ENCODE measurements at regions not wholly inside any gene's neighbourhood (a gene's known extent, or its start where the extent isn't known, plus 50 kb on each side); places are given as distances from the start of the nearest gene placed in this dataset.
A peak's percentile ranks its signal among the peaks of the same experiment; 100 is the strongest.
"Not testable (repeated sequence)": the region's sequence is repeated elsewhere in the genome, so short reads cannot be mapped to it uniquely, and the experiment has no call there.

DNA sequence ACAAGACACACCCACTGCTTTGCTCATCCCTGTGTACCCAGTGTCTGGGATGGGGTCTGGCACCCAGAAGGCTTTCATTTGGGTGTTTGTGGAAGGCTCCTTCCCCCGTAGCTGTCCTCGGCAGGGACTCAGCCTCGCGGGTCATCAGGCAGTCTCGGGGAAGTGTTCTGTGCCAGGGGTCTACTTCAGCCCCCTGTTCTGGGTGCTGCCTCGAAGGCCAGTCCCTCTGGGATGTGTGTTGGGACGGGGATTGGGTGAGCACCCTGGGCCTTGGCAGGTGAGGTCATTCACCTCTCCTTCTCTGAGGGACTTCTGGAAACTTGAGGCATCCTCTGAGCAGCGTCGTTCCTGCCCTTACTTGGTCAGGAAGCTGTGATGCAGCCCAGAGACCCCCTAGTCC is 65.5 kb downstream of the RPUSD4 start:
- no peak for ATAC-seq
- no peaks in the 10 kb centered on the region for H3K27me3 ChIP-seq
- no peaks in the 10 kb centered on the region for H3K9me3 ChIP-seq
- intact Hi-C loops (cut with DNase I), result no loop called here
- no peak for FAIRE-seq
- TF ChIP-seq, protein P1, sequence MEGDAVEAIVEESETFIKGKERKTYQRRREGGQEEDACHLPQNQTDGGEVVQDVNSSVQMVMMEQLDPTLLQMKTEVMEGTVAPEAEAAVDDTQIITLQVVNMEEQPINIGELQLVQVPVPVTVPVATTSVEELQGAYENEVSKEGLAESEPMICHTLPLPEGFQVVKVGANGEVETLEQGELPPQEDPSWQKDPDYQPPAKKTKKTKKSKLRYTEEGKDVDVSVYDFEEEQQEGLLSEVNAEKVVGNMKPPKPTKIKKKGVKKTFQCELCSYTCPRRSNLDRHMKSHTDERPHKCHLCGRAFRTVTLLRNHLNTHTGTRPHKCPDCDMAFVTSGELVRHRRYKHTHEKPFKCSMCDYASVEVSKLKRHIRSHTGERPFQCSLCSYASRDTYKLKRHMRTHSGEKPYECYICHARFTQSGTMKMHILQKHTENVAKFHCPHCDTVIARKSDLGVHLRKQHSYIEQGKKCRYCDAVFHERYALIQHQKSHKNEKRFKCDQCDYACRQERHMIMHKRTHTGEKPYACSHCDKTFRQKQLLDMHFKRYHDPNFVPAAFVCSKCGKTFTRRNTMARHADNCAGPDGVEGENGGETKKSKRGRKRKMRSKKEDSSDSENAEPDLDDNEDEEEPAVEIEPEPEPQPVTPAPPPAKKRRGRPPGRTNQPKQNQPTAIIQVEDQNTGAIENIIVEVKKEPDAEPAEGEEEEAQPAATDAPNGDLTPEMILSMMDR (IDR thresholded peaks at IDR 0.05), result no peak
- H3K4me1 ChIP-seq, result no peaks in the 10 kb centered on the region
- H3K27ac ChIP-seq, result no peak overlapping the region
- H3K36me3 ChIP-seq, result no peaks in the 10 kb centered on the region
- 81 to 86% methylated on average over 9 of the region's 9 CpGs for WGBS, 2 donors
- no peak overlapping the region for H3K4me3 ChIP-seq
- no peak for DNase-seq

DNA sequence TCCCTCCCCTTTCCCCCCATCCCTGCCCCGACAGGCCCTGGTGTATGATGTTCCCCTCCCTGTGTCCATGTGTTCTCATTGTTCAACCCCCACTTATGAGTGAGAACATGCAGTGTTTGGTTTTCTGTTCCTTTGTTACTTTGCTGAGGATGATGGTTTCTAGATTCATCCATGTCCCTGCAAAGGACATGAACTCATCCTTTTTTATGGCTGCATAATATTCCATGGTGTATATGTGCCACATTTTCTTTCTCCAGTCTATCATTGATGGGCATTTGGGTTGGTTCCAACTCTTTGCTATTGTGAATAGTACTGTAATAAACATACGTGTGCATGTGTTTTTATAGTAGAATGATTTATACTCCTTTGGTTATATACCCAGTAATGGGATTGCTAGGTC is 68.0 kb downstream of the RPUSD4 start:
- ATAC-seq; FAIRE-seq; H3K27me3 ChIP-seq; H3K9me3 ChIP-seq; H3K27ac ChIP-seq; H3K4me3 ChIP-seq; intact Hi-C loops (cut with DNase I); DNase-seq; H3K4me1 ChIP-seq; H3K36me3 ChIP-seq: not testable (repeated sequence)
- WGBS, 2 donors, result 75 to 84% methylated on average over 2 of the region's 2 CpGs

DNA sequence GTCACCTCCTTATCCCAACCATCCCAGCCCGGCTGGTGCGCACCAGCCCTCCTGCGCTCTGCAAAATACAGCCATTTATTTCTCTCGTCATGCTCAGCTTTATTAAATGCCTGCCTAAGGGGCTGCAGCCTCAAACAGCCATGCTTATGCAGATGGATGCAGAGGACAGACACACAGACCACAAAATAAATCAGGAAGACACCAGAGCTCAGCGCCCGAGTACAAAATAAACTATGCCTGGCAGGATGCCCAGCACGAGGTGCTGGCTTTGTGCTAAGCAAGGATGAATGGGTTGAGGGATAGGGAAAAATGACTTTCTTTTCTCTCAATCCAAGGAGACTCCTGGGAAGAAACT is 70.5 kb downstream of the RPUSD4 start:
- 39 to 46% methylated on average over 7 of the region's 7 CpGs for WGBS, 2 donors
- peak in 3 of 4 donors; percentile 47 to 57 (median 54) for ATAC-seq
- no peak overlapping the region for H3K4me3 ChIP-seq

DNA sequence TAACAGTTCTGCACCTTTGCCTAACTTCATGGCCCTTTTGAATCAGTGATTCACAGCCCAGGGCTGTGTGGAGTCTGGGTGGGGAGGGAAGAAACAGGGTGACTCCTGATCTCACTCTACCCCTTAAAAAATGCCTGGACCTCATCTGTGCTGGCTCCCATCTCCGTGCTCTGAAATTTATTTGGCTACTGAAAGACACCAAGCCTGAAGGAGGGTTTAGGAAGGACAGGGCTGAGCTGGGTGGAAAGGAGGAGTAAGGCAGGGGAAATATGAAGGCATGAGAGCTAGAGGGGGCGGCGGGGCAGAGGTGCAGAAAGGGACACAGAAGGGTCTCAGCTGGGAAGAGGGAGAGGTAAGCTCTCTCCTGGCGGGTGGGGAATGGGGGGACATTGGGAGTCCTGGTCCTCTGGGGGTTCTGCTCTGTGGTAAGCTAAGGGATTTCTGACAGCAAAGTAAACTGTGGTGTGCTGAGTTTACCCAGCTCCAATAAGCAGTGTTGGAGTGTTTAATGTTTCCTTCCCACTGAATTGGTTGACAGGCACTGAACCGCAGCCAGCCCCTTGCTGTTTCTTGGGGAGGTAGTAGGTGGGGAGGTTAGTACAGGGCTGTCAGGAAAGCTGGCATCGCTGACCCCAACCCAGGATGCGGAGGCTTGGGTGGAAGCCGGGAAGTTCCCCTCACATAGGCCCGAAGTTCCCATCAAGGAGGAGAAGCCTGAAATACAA is 71.1 kb downstream of the RPUSD4 start:
- H3K27ac ChIP-seq, result no peak overlapping the region

More for the DNA sequence above, 70.5 kb downstream of the RPUSD4 start:
- FAIRE-seq (no peak), DNase-seq (peak in 1 of 6 donors; percentile 39)
- TF ChIP-seq, protein P1 (IDR thresholded peaks at IDR 0.05), result no peak
- intact Hi-C loops (cut with DNase I), result no loop called here
- Histone ChIP-seq H3K27me3 (no peaks in the 10 kb centered on the region), H3K4me1 (no peaks in the 10 kb centered on the region), H3K27ac (no peak overlapping the region), H3K36me3 (no peaks in the 10 kb centered on the region), H3K9me3 (no peaks in the 10 kb centered on the region)

DNA sequence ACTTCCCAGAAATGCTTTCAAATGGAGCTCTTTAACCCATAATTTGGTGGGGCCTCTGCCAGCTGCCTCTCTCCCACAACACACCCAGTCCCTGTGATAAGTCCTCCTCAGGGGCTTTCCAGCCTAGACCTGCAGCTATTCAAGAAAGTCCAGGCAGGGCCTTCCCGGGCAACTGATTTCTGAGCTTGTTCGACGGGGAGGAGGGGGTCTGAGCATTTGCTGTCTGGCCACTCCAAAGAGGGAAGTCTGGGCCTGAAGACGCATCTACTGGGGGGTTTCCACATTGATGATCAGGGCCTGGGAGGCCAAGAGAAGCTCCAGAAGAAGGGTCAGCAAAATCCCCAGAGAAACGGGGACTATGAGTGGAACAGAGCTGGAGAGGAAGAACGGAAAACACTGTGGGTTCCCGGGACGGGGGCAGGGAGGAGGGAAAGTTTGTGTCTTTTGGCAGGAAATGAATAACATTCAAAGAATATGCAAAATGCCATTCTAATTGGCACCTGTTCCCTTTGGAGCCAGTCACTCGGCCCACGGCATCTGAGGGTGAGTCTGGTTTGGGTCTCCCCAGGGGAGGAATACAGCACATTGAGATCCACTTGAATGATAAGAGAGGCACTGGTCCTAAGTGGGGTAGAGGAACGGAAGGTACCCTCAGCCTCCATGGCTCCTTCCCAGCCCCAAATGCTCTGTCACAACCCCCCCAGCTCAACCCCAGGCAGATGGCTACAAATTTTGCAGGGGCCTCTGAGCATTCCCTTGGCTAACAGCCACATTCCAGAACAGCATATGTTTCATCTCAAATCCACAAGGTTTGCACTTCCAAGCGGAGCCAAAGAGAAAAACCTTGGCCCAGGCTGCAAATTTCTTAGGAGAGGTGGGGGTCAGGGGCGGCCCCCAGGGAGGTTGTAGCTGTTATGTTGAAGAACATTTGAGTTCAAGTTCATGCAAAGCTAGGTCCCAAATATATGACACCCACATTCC is 72.0 kb downstream of the RPUSD4 start:
- ATAC-seq, result peak in 2 of 4 donors; percentile 15 to 31

More for the DNA sequence above, 71.1 kb downstream of the RPUSD4 start:
- TF ChIP-seq, protein P1 (IDR thresholded peaks at IDR 0.05), result no peak
- no peak for FAIRE-seq
- intact Hi-C loops (cut with DNase I), result no loop called here
- H3K4me1 ChIP-seq, result peaks cover 0 to under 1% (median under 1%) of the 10 kb centered on the region in 3 donors
- H3K4me3 ChIP-seq, result no peak overlapping the region
- no peaks in the 10 kb centered on the region for H3K36me3 ChIP-seq
- WGBS, 2 donors, result 67 to 73% methylated on average over 9 of the region's 9 CpGs
- H3K9me3 ChIP-seq, result no peaks in the 10 kb centered on the region
- H3K27me3 ChIP-seq, result no peaks in the 10 kb centered on the region
- DNase-seq, result no peak
- ATAC-seq, result peak in 1 of 4 donors; percentile 13

More for the DNA sequence above, 72.0 kb downstream of the RPUSD4 start:
- Histone ChIP-seq H3K4me1 (peaks cover 0 to 9% (median 7%) of the 10 kb centered on the region in 3 donors), H3K4me3 (no peak overlapping the region), H3K9me3 (no peaks in the 10 kb centered on the region), H3K27me3 (no peaks in the 10 kb centered on the region), H3K27ac (peak overlapping the region in 1 of 4 donors; percentile 12), H3K36me3 (no peaks in the 10 kb centered on the region)
- DNase-seq (no peak), FAIRE-seq (no peak)
- intact Hi-C loops (cut with DNase I), result no loop called here
- 56 to 58% methylated on average over 13 of the region's 13 CpGs for WGBS, 2 donors
- TF ChIP-seq, protein P1 (IDR thresholded peaks at IDR 0.05), result no peak
